ENCODE measurements at regions not wholly inside any gene's neighbourhood (a gene's known extent, or its start where the extent isn't known, plus 50 kb on each side); places are given as distances from the start of the nearest gene placed in this dataset.

DNA sequence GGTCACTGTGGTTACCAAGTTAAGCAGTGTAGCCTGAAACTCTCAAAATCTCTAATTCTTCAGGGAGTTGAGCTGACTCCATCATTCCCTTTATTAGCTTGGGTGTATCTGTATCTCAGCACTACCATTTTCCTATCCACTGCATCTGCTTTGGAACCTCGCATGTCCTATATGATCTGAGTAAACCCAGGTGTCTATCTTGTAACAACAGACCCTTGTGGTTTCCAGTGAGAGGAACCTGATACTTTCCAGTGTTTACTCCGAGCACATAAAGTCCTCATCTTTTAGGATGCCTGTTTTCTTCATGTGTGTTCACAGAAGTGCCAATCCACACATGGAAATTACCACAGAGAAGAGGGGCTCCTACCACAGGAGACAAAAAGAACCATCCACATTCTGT is 650.4 kb downstream of the LMO4 start:
- Histone ChIP-seq H3K9ac (ENCODE audit: low read length) (no peak overlapping the region), H3K27me3 (ENCODE audit: insufficient read depth, low read length) (no peaks in the 10 kb centered on the region), H4K20me1 (ENCODE audit: insufficient read depth, low read length) (no peaks in the 10 kb centered on the region), H2AFZ (ENCODE audit: low read depth, low read length) (no peak overlapping the region), H3K4me2 (ENCODE audit: low read length) (no peak overlapping the region), H3K9me3 (ENCODE audit: insufficient read depth, low read depth, low read length) (no peaks in the 10 kb centered on the region), H3K36me3 (ENCODE audit: insufficient read depth, low read length) (no peaks in the 10 kb centered on the region), H3K4me1 (ENCODE audit: insufficient read depth, low read length) (no peaks in the 10 kb centered on the region), H3K79me2 (ENCODE audit: insufficient read depth, low read length) (no peaks in the 10 kb centered on the region), H3K4me3 (ENCODE audit: insufficient read depth, low read depth, low read length) (no peak overlapping the region), H3K27ac (ENCODE audit: low read depth, low read length) (no peak overlapping the region)
- FAIRE-seq (no peak), DNase-seq (ENCODE audit: low read depth) (no peak)
- Mint-ChIP-seq H3K27ac (ENCODE audit: unreplicated experiment) (no peak overlapping the region), H3K36me3 (ENCODE audit: low read depth, unreplicated experiment) (no peaks in the 10 kb centered on the region), H3K9me3 (ENCODE audit: unreplicated experiment) (no peaks in the 10 kb centered on the region), H3K4me1 (ENCODE audit: low read depth, unreplicated experiment) (no peaks in the 10 kb centered on the region), H3K4me3 (ENCODE audit: unreplicated experiment) (no peak overlapping the region), H3K27me3 (ENCODE audit: low read depth, unreplicated experiment) (no peaks in the 10 kb centered on the region)
- TF ChIP-seq EZH2 (IDR thresholded peaks at IDR 0.05; ENCODE audit: insufficient read depth, low read length) = no peak
- TF ChIP-seq, protein P1, sequence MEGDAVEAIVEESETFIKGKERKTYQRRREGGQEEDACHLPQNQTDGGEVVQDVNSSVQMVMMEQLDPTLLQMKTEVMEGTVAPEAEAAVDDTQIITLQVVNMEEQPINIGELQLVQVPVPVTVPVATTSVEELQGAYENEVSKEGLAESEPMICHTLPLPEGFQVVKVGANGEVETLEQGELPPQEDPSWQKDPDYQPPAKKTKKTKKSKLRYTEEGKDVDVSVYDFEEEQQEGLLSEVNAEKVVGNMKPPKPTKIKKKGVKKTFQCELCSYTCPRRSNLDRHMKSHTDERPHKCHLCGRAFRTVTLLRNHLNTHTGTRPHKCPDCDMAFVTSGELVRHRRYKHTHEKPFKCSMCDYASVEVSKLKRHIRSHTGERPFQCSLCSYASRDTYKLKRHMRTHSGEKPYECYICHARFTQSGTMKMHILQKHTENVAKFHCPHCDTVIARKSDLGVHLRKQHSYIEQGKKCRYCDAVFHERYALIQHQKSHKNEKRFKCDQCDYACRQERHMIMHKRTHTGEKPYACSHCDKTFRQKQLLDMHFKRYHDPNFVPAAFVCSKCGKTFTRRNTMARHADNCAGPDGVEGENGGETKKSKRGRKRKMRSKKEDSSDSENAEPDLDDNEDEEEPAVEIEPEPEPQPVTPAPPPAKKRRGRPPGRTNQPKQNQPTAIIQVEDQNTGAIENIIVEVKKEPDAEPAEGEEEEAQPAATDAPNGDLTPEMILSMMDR (IDR thresholded peaks at IDR 0.05; ENCODE audit: insufficient read depth, low read depth, low read length) = no peak

DNA sequence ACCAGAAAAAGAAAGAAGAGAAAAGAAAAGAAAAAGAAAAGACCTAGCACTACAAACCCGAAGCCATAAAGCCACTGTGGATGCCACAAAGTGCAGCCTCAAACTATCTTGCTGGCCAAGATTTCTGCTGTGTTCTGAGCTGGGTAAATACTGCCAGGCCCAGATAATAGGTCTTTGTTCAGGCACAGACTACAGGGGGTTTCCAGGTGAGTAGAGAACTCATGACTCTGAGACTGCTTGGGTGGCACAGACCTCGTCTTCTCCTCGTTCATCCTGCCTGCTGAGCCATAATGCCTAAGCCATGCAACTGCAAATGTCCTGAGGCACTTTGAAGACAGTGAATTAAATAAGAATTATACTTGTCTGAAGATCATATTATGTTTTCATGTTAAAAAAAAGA is 651.8 kb downstream of the LMO4 start:
- Histone ChIP-seq H2AFZ (ENCODE audit: low read depth, low read length) (no peak overlapping the region), H3K79me2 (ENCODE audit: insufficient read depth, low read length) (no peaks in the 10 kb centered on the region), H3K4me3 (ENCODE audit: insufficient read depth, low read depth, low read length) (no peak overlapping the region), H3K9ac (ENCODE audit: low read length) (no peak overlapping the region), H3K27me3 (ENCODE audit: insufficient read depth, low read length) (no peaks in the 10 kb centered on the region), H3K4me1 (ENCODE audit: insufficient read depth, low read length) (no peaks in the 10 kb centered on the region), H3K27ac (ENCODE audit: low read depth, low read length) (no peak overlapping the region), H3K4me2 (ENCODE audit: low read length) (no peak overlapping the region), H3K36me3 (ENCODE audit: insufficient read depth, low read length) (no peaks in the 10 kb centered on the region), H4K20me1 (ENCODE audit: insufficient read depth, low read length) (no peaks in the 10 kb centered on the region), H3K9me3 (ENCODE audit: insufficient read depth, low read depth, low read length) (no peaks in the 10 kb centered on the region)
- no peak overlapping the region for H3K27ac Mint-ChIP-seq (ENCODE audit: unreplicated experiment)
- TF ChIP-seq, protein P1 (IDR thresholded peaks at IDR 0.05; ENCODE audit: insufficient read depth, low read depth, low read length) = no peak
- TF ChIP-seq EZH2 (IDR thresholded peaks at IDR 0.05; ENCODE audit: insufficient read depth, low read length) = no peak
- H3K9me3 Mint-ChIP-seq (ENCODE audit: unreplicated experiment) = no peaks in the 10 kb centered on the region
- FAIRE-seq (no peak), DNase-seq (ENCODE audit: low read depth) (no peak)
- no peak overlapping the region for H3K4me3 Mint-ChIP-seq (ENCODE audit: unreplicated experiment)
- no peaks in the 10 kb centered on the region for H3K4me1 Mint-ChIP-seq (ENCODE audit: low read depth, unreplicated experiment)
- H3K36me3 Mint-ChIP-seq (ENCODE audit: low read depth, unreplicated experiment) = no peaks in the 10 kb centered on the region
- no peaks in the 10 kb centered on the region for H3K27me3 Mint-ChIP-seq (ENCODE audit: low read depth, unreplicated experiment)

- Histone ChIP-seq H3K27ac (ENCODE audit: low read depth, low read length) (no peak overlapping the region), H3K9me3 (ENCODE audit: insufficient read depth, low read depth, low read length) (no peaks in the 10 kb centered on the region), H4K20me1 (ENCODE audit: insufficient read depth, low read length) (no peaks in the 10 kb centered on the region), H3K27me3 (ENCODE audit: insufficient read depth, low read length) (no peaks in the 10 kb centered on the region), H2AFZ (ENCODE audit: low read depth, low read length) (no peak overlapping the region), H3K36me3 (ENCODE audit: insufficient read depth, low read length) (no peaks in the 10 kb centered on the region), H3K79me2 (ENCODE audit: insufficient read depth, low read length) (no peaks in the 10 kb centered on the region), H3K4me3 (ENCODE audit: insufficient read depth, low read depth, low read length) (no peak overlapping the region), H3K9ac (ENCODE audit: low read length) (no peak overlapping the region), H3K4me1 (ENCODE audit: insufficient read depth, low read length) (no peaks in the 10 kb centered on the region), H3K4me2 (ENCODE audit: low read length) (no peak overlapping the region)
- FAIRE-seq (no peak), DNase-seq (ENCODE audit: low read depth) (no peak)
- TF ChIP-seq, protein P1 (IDR thresholded peaks at IDR 0.05; ENCODE audit: insufficient read depth, low read depth, low read length) = no peak
- TF ChIP-seq EZH2 (IDR thresholded peaks at IDR 0.05; ENCODE audit: insufficient read depth, low read length) = no peak
- no peaks in the 10 kb centered on the region for H3K36me3 Mint-ChIP-seq (ENCODE audit: low read depth, unreplicated experiment)
- no peaks in the 10 kb centered on the region for H3K4me1 Mint-ChIP-seq (ENCODE audit: low read depth, unreplicated experiment)
- no peaks in the 10 kb centered on the region for H3K27me3 Mint-ChIP-seq (ENCODE audit: low read depth, unreplicated experiment)
- no peaks in the 10 kb centered on the region for H3K9me3 Mint-ChIP-seq (ENCODE audit: unreplicated experiment)
- no peak overlapping the region for H3K4me3 Mint-ChIP-seq (ENCODE audit: unreplicated experiment)
- no peak overlapping the region for H3K27ac Mint-ChIP-seq (ENCODE audit: unreplicated experiment)
Measured at GRCh38 chr1:87981386-87981785, 652.7 kb downstream of the LMO4 start.
